SU-DHL-6 (cell line): ENCODE measurements at regions not wholly inside any gene's neighbourhood (a gene's known extent, or its start where the extent isn't known, plus 50 kb on each side); places are given as distances from the start of the nearest gene placed in this dataset.

Experiments
- H2AFZ ChIP-seq: fragments of 200-600 bp; sonication (generic); 2 replicates; pipeline ENCODE4 v1.6.1; 2014; ENCODE audit warnings: low read depth, mild to moderate bottlenecking, moderate library complexity, mixed read lengths, antibody characterized with exemption, low read length; ENCODE audit not compliant: severe bottlenecking
- H3F3A ChIP-seq: fragments of 200-600 bp; shearing (Covaris generic); 2 replicates; pipeline ENCODE4 v1.6.0; 2016; ENCODE audit warnings: antibody characterized with exemption, mild to moderate bottlenecking; ENCODE audit not compliant: insufficient read depth
- H3K27ac ChIP-seq: fragments of 200-600 bp; sonication (generic); 2 replicates; pipeline ENCODE4 v1.5.1; 2016; ENCODE audit warnings: low read depth, mild to moderate bottlenecking, low read length, moderate library complexity, mixed read lengths
- H3K27me3 ChIP-seq: fragments of 200-600 bp; sonication (generic), shearing (Covaris generic); 2 replicates; pipeline ENCODE4 v1.6.0; 2014; ENCODE audit warnings: mild to moderate bottlenecking, low read length
- H3K36me3 ChIP-seq: fragments of 200-600 bp; sonication (generic); 2 replicates; pipeline ENCODE4 v1.6.1; 2014; ENCODE audit warnings: mild to moderate bottlenecking, low read length, mixed read lengths
- H3K4me2 ChIP-seq: fragments of 300-600, 200-600 bp; shearing (Covaris generic), sonication (generic); 2 replicates; pipeline ENCODE4 v1.6.0; 2014; ENCODE audit warnings: low read length, low read depth, mild to moderate bottlenecking; ENCODE audit not compliant: poor library complexity, severe bottlenecking
- H3K4me3 ChIP-seq: fragments of 200-600 bp; sonication (generic); 2 replicates; pipeline ENCODE4 v1.5.1; 2014; ENCODE audit warnings: antibody characterized with exemption, low read length, mild to moderate bottlenecking, mixed read lengths; ENCODE audit not compliant: insufficient read depth, poor library complexity, severe bottlenecking
- H3K79me2 ChIP-seq: fragments of 200-600 bp; sonication (generic); 2 replicates; pipeline ENCODE4 v1.6.1; 2014; ENCODE audit warnings: mild to moderate bottlenecking, low read length, moderate library complexity; ENCODE audit not compliant: insufficient read depth
- H3K9ac ChIP-seq: fragments of 200-600 bp; sonication (generic); 2 replicates; pipeline ENCODE4 v1.7.0; 2014; ENCODE audit warnings: mild to moderate bottlenecking, low read length
- H3K9me2 ChIP-seq: fragments of 200-600 bp; sonication (generic); replicated peaks from 2 replicates; pipeline ENCODE4 v1.6.1; 2014; ENCODE audit warnings: low read length; ENCODE audit not compliant: insufficient read depth
- H3K9me3 ChIP-seq: fragments of 200-600 bp; sonication (generic); 2 replicates; pipeline ENCODE4 v1.6.1; 2014; ENCODE audit warnings: low read length, mixed read lengths; ENCODE audit not compliant: insufficient read depth
- H4K20me1 ChIP-seq: fragments of 200-600 bp; sonication (generic); 2 replicates; pipeline ENCODE4 v1.6.1; 2014; ENCODE audit warnings: low read depth, mild to moderate bottlenecking, antibody characterized with exemption, low read length, moderate library complexity, mixed read lengths
- EZH2phosphoT487 ChIP-seq: fragments of 200-600 bp; sonication (generic), shearing (Covaris generic); conservative IDR thresholded peaks from 2 replicates; pipeline ENCODE4 v1.6.1; 2018; ENCODE audit warnings: mild to moderate bottlenecking, antibody characterized with exemption, low read length, moderate library complexity, mixed read lengths
- TF ChIP-seq, protein P1 (sequence below): fragments of 200-600 bp; sonication (generic); IDR thresholded peaks from one replicate; pipeline ENCODE4 v1.5.1; 2017; ENCODE audit warnings: antibody characterized with exemption, mild to moderate bottlenecking, low read length, moderate library complexity; ENCODE audit not compliant: insufficient read depth, poor library complexity, severe bottlenecking

DNA sequence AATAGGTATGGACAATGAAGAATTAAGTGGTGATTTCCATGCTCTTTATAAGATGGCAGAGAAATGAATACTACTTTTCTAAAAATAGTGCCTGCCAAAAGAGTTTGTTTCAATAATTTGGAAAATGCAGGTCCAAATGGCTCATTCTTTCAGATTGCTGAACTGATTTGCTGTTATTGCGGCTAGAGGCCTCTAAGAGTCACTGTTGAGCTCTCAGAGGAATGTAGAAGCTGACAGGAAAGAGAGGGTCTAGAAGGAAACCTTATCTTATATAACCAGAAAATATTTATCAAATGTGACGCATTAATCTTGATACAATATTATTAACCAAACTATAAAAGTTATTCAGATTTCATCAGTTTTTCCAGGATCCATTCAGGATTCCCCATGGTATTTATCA is 65.7 kb upstream of the PAGE1 start:
- Histone ChIP-seq H3K9ac (no peak overlapping the region), H3K27ac (no peak overlapping the region), H3K4me2 (no peak overlapping the region), H3K4me3 (no peak overlapping the region), H3F3A (no peaks in the 10 kb centered on the region), H3K27me3 (no peaks in the 10 kb centered on the region), H4K20me1 (no peaks in the 10 kb centered on the region), H3K9me3 (no peaks in the 10 kb centered on the region), H3K9me2 (no peaks in the 10 kb centered on the region), H3K36me3 (no peaks in the 10 kb centered on the region), H3K79me2 (no peaks in the 10 kb centered on the region), H2AFZ (no peak overlapping the region)
- TF ChIP-seq, protein P1, sequence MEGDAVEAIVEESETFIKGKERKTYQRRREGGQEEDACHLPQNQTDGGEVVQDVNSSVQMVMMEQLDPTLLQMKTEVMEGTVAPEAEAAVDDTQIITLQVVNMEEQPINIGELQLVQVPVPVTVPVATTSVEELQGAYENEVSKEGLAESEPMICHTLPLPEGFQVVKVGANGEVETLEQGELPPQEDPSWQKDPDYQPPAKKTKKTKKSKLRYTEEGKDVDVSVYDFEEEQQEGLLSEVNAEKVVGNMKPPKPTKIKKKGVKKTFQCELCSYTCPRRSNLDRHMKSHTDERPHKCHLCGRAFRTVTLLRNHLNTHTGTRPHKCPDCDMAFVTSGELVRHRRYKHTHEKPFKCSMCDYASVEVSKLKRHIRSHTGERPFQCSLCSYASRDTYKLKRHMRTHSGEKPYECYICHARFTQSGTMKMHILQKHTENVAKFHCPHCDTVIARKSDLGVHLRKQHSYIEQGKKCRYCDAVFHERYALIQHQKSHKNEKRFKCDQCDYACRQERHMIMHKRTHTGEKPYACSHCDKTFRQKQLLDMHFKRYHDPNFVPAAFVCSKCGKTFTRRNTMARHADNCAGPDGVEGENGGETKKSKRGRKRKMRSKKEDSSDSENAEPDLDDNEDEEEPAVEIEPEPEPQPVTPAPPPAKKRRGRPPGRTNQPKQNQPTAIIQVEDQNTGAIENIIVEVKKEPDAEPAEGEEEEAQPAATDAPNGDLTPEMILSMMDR: peak; percentile 20
- TF ChIP-seq EZH2phosphoT487: no peak

GRCh38 chrX:49760290-49760890 is 64.6 kb upstream of the PAGE1 start:
- no peak overlapping the region for H3K9ac ChIP-seq
- H3K4me2 ChIP-seq: no peak overlapping the region
- H3K27ac ChIP-seq: no peak overlapping the region
- TF ChIP-seq EZH2phosphoT487: no peak
- TF ChIP-seq, protein P1: no peak
- no peaks in the 10 kb centered on the region for H3K9me3 ChIP-seq
- no peaks in the 10 kb centered on the region for H3K9me2 ChIP-seq
- no peaks in the 10 kb centered on the region for H3F3A ChIP-seq
- H3K79me2 ChIP-seq: no peaks in the 10 kb centered on the region
- H2AFZ ChIP-seq: no peak overlapping the region
- no peak overlapping the region for H3K4me3 ChIP-seq
- H3K36me3 ChIP-seq: no peaks in the 10 kb centered on the region
- no peaks in the 10 kb centered on the region for H3K27me3 ChIP-seq
- H4K20me1 ChIP-seq: no peaks in the 10 kb centered on the region

DNA sequence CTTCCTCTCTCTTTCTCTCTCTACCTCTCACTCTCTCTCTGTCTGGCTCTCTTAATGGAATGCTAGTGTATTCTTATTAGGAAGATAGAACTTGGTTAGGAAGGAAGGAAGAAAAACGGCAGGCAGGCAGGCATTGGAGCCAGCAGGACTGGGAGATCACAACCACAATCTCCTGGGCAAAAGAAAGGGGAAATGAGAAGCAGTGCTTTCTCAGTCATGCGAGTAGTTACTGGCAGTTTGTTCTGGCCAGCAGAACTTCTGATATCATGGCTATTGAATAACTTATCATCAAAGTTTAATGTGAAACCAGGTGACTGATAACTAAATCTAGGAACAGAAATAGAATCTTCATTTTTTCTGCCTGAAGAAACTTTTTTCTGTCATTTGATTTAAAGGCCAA is 60.9 kb upstream of the PAGE1 start:
- no peaks in the 10 kb centered on the region for H3K9me3 ChIP-seq
- H3K9ac ChIP-seq: no peak overlapping the region

More for the DNA sequence above, 60.9 kb upstream of the PAGE1 start:
- H3K4me2 ChIP-seq: no peak overlapping the region
- H3K9me2 ChIP-seq: no peaks in the 10 kb centered on the region
- H4K20me1 ChIP-seq: no peaks in the 10 kb centered on the region
- H3K79me2 ChIP-seq: no peaks in the 10 kb centered on the region
- no peak for TF ChIP-seq EZH2phosphoT487
- TF ChIP-seq, protein P1: no peak
- H3K27ac ChIP-seq: no peak overlapping the region
- H3K27me3 ChIP-seq: no peaks in the 10 kb centered on the region
- H3F3A ChIP-seq: no peaks in the 10 kb centered on the region
- H3K4me3 ChIP-seq: no peak overlapping the region
- H2AFZ ChIP-seq: no peak overlapping the region
- no peaks in the 10 kb centered on the region for H3K36me3 ChIP-seq
